H9 (cell line): ENCODE measurements at regions not wholly inside any gene's neighbourhood (a gene's known extent, or its start where the extent isn't known, plus 50 kb on each side); places are given as distances from the start of the nearest gene placed in this dataset.

Experiments used
- DNase-seq: peaks from one replicate; pipeline ENCODE4 v3.0.0-alpha.2; 2017
- H2AFZ ChIP-seq: one replicate; pipeline ENCODE4 v1.6.1; 2013; ENCODE audit warnings: mild to moderate bottlenecking, low read length, control low read depth, moderate library complexity
- H2AK5ac ChIP-seq: 2 replicates; pipeline ENCODE4 v1.6.1; 2013; ENCODE audit warnings: low read length, control low read depth, mixed read lengths; ENCODE audit not compliant: insufficient read length
- H2BK120ac ChIP-seq: one replicate; pipeline ENCODE4 v1.6.1; 2013; ENCODE audit warnings: low read depth, mild to moderate bottlenecking, low read length, control low read depth, inconsistent platforms; ENCODE audit not compliant: poor library complexity, severe bottlenecking
- H2BK12ac ChIP-seq: 2 replicates; pipeline ENCODE4 v1.6.1; 2013; ENCODE audit warnings: low read length, control low read depth, mixed read lengths, low read depth; ENCODE audit not compliant: insufficient read length
- H2BK15ac ChIP-seq: 2 replicates; pipeline ENCODE4 v1.6.1; 2013; ENCODE audit warnings: low read depth, low read length, control low read depth
- H2BK20ac ChIP-seq: one replicate; pipeline ENCODE4 v1.6.1; 2013; ENCODE audit warnings: low read depth, mild to moderate bottlenecking, low read length, control low read depth, inconsistent platforms; ENCODE audit not compliant: poor library complexity, severe bottlenecking
- H2BK5ac ChIP-seq: 2 replicates; pipeline ENCODE4 v1.6.1; 2013; ENCODE audit warnings: low read length, control low read depth, mixed read lengths; ENCODE audit not compliant: insufficient read length
- H3K14ac ChIP-seq: 2 replicates; pipeline ENCODE4 v1.6.1; 2013; ENCODE audit warnings: low read length, control low read depth; ENCODE audit not compliant: insufficient read depth
- H3K18ac ChIP-seq: 2 replicates; pipeline ENCODE4 v1.6.1; 2013; ENCODE audit warnings: low read depth, mild to moderate bottlenecking, mixed read lengths, low read length, control low read depth; ENCODE audit not compliant: insufficient read length
- H3K23ac ChIP-seq: 2 replicates; pipeline ENCODE4 v1.6.1; 2013; ENCODE audit warnings: low read length, control low read depth, mixed read lengths, low read depth; ENCODE audit not compliant: insufficient read length
- H3K23me2 ChIP-seq: 2 replicates; pipeline ENCODE4 v1.6.1; 2013; ENCODE audit warnings: low read depth, mild to moderate bottlenecking, mixed read lengths, low read length, control low read depth; ENCODE audit not compliant: insufficient read length, poor library complexity, severe bottlenecking
- H3K27ac ChIP-seq: 2 replicates; pipeline ENCODE4 v1.5.1; 2013; ENCODE audit warnings: low read length, control low read depth, mixed read lengths, low read depth; ENCODE audit not compliant: insufficient read length
- H3K27me3 ChIP-seq: 2 replicates; pipeline ENCODE4 v1.6.1; 2013; ENCODE audit warnings: low read length, control low read depth, inconsistent platforms; ENCODE audit not compliant: insufficient read depth
- H3K4ac ChIP-seq: 2 replicates; pipeline ENCODE4 v1.6.1; 2013; ENCODE audit warnings: low read depth, mild to moderate bottlenecking, control low read depth, inconsistent platforms, low read length, moderate library complexity
- H3K4me1 ChIP-seq: 2 replicates; pipeline ENCODE4 v1.6.1; 2013; ENCODE audit warnings: low read length, control low read depth, inconsistent platforms; ENCODE audit not compliant: insufficient read depth
- H3K4me2 ChIP-seq: 2 replicates; pipeline ENCODE4 v1.6.1; 2013; ENCODE audit warnings: low read length, control low read depth, mixed read lengths; ENCODE audit not compliant: insufficient read length, insufficient read depth
- H3K56ac ChIP-seq: 2 replicates; pipeline ENCODE4 v1.6.1; 2013; ENCODE audit warnings: low read depth, mild to moderate bottlenecking, mixed read lengths, low read length, control low read depth; ENCODE audit not compliant: insufficient read length
- H3K79me1 ChIP-seq: 2 replicates; pipeline ENCODE4 v1.6.1; 2013; ENCODE audit warnings: low read depth, mild to moderate bottlenecking, moderate library complexity, low read length, control low read depth, inconsistent platforms; ENCODE audit not compliant: insufficient read depth, poor library complexity, severe bottlenecking
- H3K79me2 ChIP-seq: 2 replicates; pipeline ENCODE4 v1.6.1; 2013; ENCODE audit warnings: low read length, control low read depth, inconsistent platforms; ENCODE audit not compliant: insufficient read depth
- H3K9ac ChIP-seq: 2 replicates; pipeline ENCODE4 v1.6.1; 2013; ENCODE audit warnings: low read length, control low read depth, mixed read lengths; ENCODE audit not compliant: insufficient read length; ENCODE audit errors: extremely low read depth
- H3K9me3 ChIP-seq: one replicate; pipeline ENCODE4 v1.6.1; 2013; ENCODE audit warnings: low read depth, low read length, inconsistent platforms; ENCODE audit not compliant: control insufficient read depth
- H3T11ph ChIP-seq: one replicate; pipeline ENCODE4 v1.6.1; 2013; ENCODE audit warnings: mild to moderate bottlenecking, low read length, control low read depth, inconsistent platforms
- H4K20me1 ChIP-seq: one replicate; pipeline ENCODE4 v1.6.1; 2013; ENCODE audit not compliant: control insufficient read depth, insufficient read length, insufficient read depth
- H4K5ac ChIP-seq: 2 replicates; pipeline ENCODE4 v1.6.1; 2013; ENCODE audit warnings: low read depth, mild to moderate bottlenecking, mixed read lengths, low read length, control low read depth; ENCODE audit not compliant: insufficient read length
- H4K8ac ChIP-seq: replicated peaks from 2 replicates; pipeline ENCODE4 v1.6.1; 2013; ENCODE audit warnings: low read length, control low read depth, mixed read lengths, low read depth; ENCODE audit not compliant: insufficient read length
- H4K91ac ChIP-seq: 2 replicates; pipeline ENCODE4 v1.6.1; 2013; ENCODE audit warnings: low read depth, mild to moderate bottlenecking, moderate library complexity, mixed read lengths, low read length, control low read depth; ENCODE audit not compliant: insufficient read length
- H3K27ac Mint-ChIP-seq, 3 experiments: 2 replicates in 2 of 3; 3 replicates in 1 of 3; pipeline ENCODE4 v1.8.0; 2020 to 2021; ENCODE audit warnings: mixed read lengths in 3 of 3, mild to moderate bottlenecking in 1 of 3, moderate library complexity in 1 of 3
- H3K27me3 Mint-ChIP-seq: 2 replicates; pipeline ENCODE4 v1.8.0; 2021; ENCODE audit warnings: low read depth, mild to moderate bottlenecking, moderate library complexity, mixed read lengths
- H3K36me3 Mint-ChIP-seq, 3 experiments: 2 replicates in 2 of 3; 3 replicates in 1 of 3; pipeline ENCODE4 v1.8.0; 2020 to 2021; ENCODE audit warnings: low read depth in 3 of 3, mixed read lengths in 3 of 3; ENCODE audit not compliant: insufficient read depth in 1 of 3
- H3K4me1 Mint-ChIP-seq, 2 experiments: 2 replicates each; pipeline ENCODE4 v1.8.0; 2020; ENCODE audit warnings: mixed read lengths in 2 of 2
- H3K4me3 Mint-ChIP-seq, 2 experiments: 2 replicates in 1 of 2; 3 replicates in 1 of 2; pipeline ENCODE4 v1.8.0; 2020 to 2021; ENCODE audit warnings: mild to moderate bottlenecking in 2 of 2, mixed read lengths in 2 of 2, moderate library complexity in 1 of 2
- H3K9me3 Mint-ChIP-seq, 2 experiments: 2 replicates in 1 of 2; 3 replicates in 1 of 2; pipeline ENCODE4 v1.8.0; 2020; ENCODE audit warnings: mild to moderate bottlenecking in 2 of 2, mixed read lengths in 2 of 2, moderate library complexity in 1 of 2
- WGBS: extraction: QIAGEN DNeasy Blood & Tissue Kit; methylation state at CpG from one replicate; pipeline ENCODE4 v1.1.7; 2013; ENCODE audit warnings: missing lambda C conversion rate, low lambda C conversion rate, mixed read lengths; ENCODE audit not compliant: insufficient read length; ENCODE audit errors: extremely low coverage; 5-methylcytosine and 5-hydroxymethylcytosine counted together
- TF ChIP-seq, protein P1 (sequence below): fragments of 200-600 bp; sonication (generic); conservative IDR thresholded peaks from 3 replicates; pipeline ENCODE4 v1.8.0; 2021; ENCODE audit warnings: antibody characterized with exemption, mild to moderate bottlenecking

DNA sequence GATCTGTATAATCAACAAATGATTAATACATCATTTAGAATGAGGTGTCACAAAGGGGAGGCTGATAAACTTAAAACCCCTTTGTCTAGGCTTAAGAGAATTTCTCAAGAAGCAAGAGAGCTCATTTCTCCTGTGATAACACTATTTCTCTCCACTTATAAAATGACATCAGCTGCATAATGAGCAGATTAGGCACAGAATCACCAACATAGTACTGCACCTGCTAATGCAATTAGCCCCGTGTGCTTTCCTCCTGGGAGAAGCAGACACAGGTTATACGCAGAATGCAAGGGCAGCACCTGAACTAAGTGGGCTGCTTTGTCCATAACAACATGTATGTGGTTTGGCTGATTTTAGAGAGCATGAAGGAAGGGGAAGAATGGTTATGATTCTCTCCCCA lies 515.3 kb upstream of the CFAP20DC start:
- Histone ChIP-seq H3K23me2 (no peaks in the 10 kb centered on the region), H3K79me2 (no peaks in the 10 kb centered on the region), H2BK20ac (no peak overlapping the region), H3K9ac (no peak overlapping the region), H2BK120ac (no peak overlapping the region), H2BK15ac (no peak overlapping the region), H3K4me2 (no peak overlapping the region), H3K23ac (no peak overlapping the region), H4K8ac (no peak overlapping the region), H3K14ac (no peak overlapping the region), H3K79me1 (no peaks in the 10 kb centered on the region), H3K18ac (no peak overlapping the region), H2BK5ac (no peak overlapping the region), H4K20me1 (no peaks in the 10 kb centered on the region), H3K4ac (no peak overlapping the region), H3K9me3 (no peaks in the 10 kb centered on the region), H2AFZ (no peak overlapping the region), H4K5ac (no peak overlapping the region), H3T11ph (no peak overlapping the region), H3K27ac (no peak overlapping the region), H3K27me3 (no peaks in the 10 kb centered on the region), H3K4me1 (no peaks in the 10 kb centered on the region), H2BK12ac (no peak overlapping the region), H4K91ac (no peak overlapping the region), H3K56ac (no peak overlapping the region), H2AK5ac (no peak overlapping the region)
- no peaks in the 10 kb centered on the region for H3K4me1 Mint-ChIP-seq
- no peak for DNase-seq
- H3K36me3 Mint-ChIP-seq: no peaks in the 10 kb centered on the region
- H3K27me3 Mint-ChIP-seq: peaks cover 5% of the 10 kb centered on the region; the same call in 1 of the 2 replicates
- no peaks in the 10 kb centered on the region for H3K9me3 Mint-ChIP-seq
- no peak overlapping the region for H3K4me3 Mint-ChIP-seq
- no CpG with 5 or more reads among the region's 2 CpGs for WGBS
- TF ChIP-seq, protein P1, sequence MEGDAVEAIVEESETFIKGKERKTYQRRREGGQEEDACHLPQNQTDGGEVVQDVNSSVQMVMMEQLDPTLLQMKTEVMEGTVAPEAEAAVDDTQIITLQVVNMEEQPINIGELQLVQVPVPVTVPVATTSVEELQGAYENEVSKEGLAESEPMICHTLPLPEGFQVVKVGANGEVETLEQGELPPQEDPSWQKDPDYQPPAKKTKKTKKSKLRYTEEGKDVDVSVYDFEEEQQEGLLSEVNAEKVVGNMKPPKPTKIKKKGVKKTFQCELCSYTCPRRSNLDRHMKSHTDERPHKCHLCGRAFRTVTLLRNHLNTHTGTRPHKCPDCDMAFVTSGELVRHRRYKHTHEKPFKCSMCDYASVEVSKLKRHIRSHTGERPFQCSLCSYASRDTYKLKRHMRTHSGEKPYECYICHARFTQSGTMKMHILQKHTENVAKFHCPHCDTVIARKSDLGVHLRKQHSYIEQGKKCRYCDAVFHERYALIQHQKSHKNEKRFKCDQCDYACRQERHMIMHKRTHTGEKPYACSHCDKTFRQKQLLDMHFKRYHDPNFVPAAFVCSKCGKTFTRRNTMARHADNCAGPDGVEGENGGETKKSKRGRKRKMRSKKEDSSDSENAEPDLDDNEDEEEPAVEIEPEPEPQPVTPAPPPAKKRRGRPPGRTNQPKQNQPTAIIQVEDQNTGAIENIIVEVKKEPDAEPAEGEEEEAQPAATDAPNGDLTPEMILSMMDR: no peak
- H3K27ac Mint-ChIP-seq: no peak overlapping the region
